ENCODE measurements at regions not wholly inside any gene's neighbourhood (a gene's known extent, or its start where the extent isn't known, plus 50 kb on each side); places are given as distances from the start of the nearest gene placed in this dataset.

GRCh38 chrX:45454290-45454689 lies 253.6 kb upstream of the DIPK2B start:
- CTCF ChIA-PET, result no interaction called here
- no peaks in the 10 kb centered on the region for H3K27me3 ChIP-seq (ENCODE audit: control insufficient read depth, insufficient read depth, low read length)
- DNase-seq (ENCODE audit: low read depth, low spot score), result no peak
- H3K27ac ChIP-seq (ENCODE audit: low read depth, low read length), result no peak overlapping the region
- TF ChIP-seq CTCF (IDR thresholded peaks at IDR 0.05; ENCODE audit: low read depth, low read length), result no peak
- POLR2A ChIA-PET, result no interaction called here
- no peaks in the 10 kb centered on the region for H3K9me3 ChIP-seq (ENCODE audit: control insufficient read depth, insufficient read depth, low read length)
- H3K4me3 ChIP-seq (ENCODE audit: low read depth, low read length), result no peak overlapping the region

DNA sequence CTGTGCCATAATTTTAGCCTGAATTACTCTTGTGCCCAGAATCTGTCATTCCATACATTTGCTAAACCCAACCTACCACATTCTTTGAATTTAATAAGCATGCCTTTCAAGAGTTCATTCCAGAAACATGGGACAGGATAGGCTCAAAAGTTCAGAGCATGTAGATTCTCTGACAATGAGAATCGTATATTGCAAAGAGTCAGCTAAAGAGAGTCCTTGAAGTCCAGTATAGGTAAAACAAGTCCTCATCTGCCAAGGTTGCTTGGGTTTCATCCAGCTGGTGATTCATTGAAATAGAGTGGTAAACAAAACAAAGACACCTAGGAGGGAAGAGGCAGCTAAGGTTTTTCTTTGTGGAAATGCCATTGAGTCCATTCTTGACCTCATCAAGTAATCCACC lies 249.3 kb upstream of the DIPK2B start:
- POLR2A ChIA-PET, result no interaction called here
- Histone ChIP-seq H3K27me3 (ENCODE audit: control insufficient read depth, insufficient read depth, low read length) (no peaks in the 10 kb centered on the region), H3K9me3 (ENCODE audit: control insufficient read depth, insufficient read depth, low read length) (no peaks in the 10 kb centered on the region), H3K27ac (ENCODE audit: low read depth, low read length) (no peak overlapping the region), H3K4me3 (ENCODE audit: low read depth, low read length) (no peak overlapping the region)
- DNase-seq (ENCODE audit: low read depth, low spot score), result no peak
- TF ChIP-seq CTCF (IDR thresholded peaks at IDR 0.05; ENCODE audit: low read depth, low read length), result no peak
- CTCF ChIA-PET, result no interaction called here

DNA sequence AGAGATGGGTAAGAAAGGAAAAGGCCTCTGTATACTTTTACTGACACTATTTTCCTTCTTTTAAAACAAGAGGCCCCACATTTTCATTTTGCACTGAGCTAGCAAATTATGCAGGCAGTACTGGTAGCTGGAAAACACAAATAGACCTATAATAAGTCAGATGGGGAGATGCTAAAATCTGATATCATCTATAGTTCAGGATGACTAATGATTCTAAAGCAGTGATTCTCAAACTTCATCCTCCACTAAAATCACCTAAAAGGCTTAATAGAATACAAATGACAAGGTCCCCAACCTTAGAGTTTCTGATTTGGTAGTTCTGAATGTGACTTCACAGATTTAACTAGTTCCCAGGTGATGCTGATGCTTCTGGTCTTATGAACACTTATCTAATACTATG lies 247.3 kb upstream of the DIPK2B start:
- H3K9me3 ChIP-seq (ENCODE audit: control insufficient read depth, insufficient read depth, low read length), result no peaks in the 10 kb centered on the region
- no peaks in the 10 kb centered on the region for H3K27me3 ChIP-seq (ENCODE audit: control insufficient read depth, insufficient read depth, low read length)
- ChIA-PET CTCF (no interaction called here), POLR2A (no interaction called here)
- no peak for TF ChIP-seq CTCF (IDR thresholded peaks at IDR 0.05; ENCODE audit: low read depth, low read length)
- no peak overlapping the region for H3K27ac ChIP-seq (ENCODE audit: low read depth, low read length)
- no peak for DNase-seq (ENCODE audit: low read depth, low spot score)
- no peak overlapping the region for H3K4me3 ChIP-seq (ENCODE audit: low read depth, low read length)

DNA sequence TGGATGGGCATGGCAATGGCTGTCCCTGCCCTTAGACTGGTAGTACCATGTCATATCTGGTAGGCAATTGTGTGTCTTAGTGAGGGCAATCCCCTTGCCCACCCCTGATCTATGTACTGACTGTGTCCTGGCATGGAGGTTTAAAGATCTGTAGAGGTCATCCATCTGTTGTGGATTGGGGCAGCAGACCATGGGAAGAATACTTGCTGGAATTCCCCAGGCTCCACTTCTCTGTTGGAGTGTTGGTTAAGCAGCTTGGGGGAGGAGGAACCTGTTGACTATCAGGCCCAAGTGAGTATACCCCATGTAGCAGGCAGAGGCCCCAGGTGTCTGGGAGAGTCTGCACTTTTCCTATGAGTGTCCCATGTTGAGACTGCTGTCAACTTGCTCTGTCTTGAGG lies 246.7 kb upstream of the DIPK2B start:
- no peak for DNase-seq (ENCODE audit: low read depth, low spot score)
- Histone ChIP-seq H3K27me3 (ENCODE audit: control insufficient read depth, insufficient read depth, low read length) (no peaks in the 10 kb centered on the region), H3K9me3 (ENCODE audit: control insufficient read depth, insufficient read depth, low read length) (no peaks in the 10 kb centered on the region), H3K4me3 (ENCODE audit: low read depth, low read length) (no peak overlapping the region), H3K27ac (ENCODE audit: low read depth, low read length) (no peak overlapping the region)
- POLR2A ChIA-PET, result no interaction called here
- CTCF ChIA-PET, result no interaction called here
- TF ChIP-seq CTCF (IDR thresholded peaks at IDR 0.05; ENCODE audit: low read depth, low read length), result no peak

GRCh38 chrX:45445745-45446412 lies 245.2 kb upstream of the DIPK2B start:
- Histone ChIP-seq H3K9me3 (ENCODE audit: control insufficient read depth, insufficient read depth, low read length) (no peaks in the 10 kb centered on the region; the same call in 1 of the 2 replicates), H3K4me3 (ENCODE audit: low read depth, low read length) (no peak overlapping the region), H3K27me3 (ENCODE audit: control insufficient read depth, insufficient read depth, low read length) (no peaks in the 10 kb centered on the region), H3K27ac (ENCODE audit: low read depth, low read length) (peak overlapping the region; percentile 21)
- DNase-seq (ENCODE audit: low read depth, low spot score), result no peak
- ChIA-PET POLR2A (no interaction called here), CTCF (no interaction called here)
- TF ChIP-seq CTCF (IDR thresholded peaks at IDR 0.05; ENCODE audit: low read depth, low read length), result no peak

Data from AG04450 (cell line).